ENCODE measurements at regions not wholly inside any gene's neighbourhood (a gene's known extent, or its start where the extent isn't known, plus 50 kb on each side); places are given as distances from the start of the nearest gene placed in this dataset.

- ChIA-PET POLR2A (no interaction called here), CTCF (no interaction called here)
- H3K27me3 ChIP-seq (ENCODE audit: control insufficient read depth, insufficient read depth, low read length) = no peaks in the 10 kb centered on the region
- no peak overlapping the region for H3K4me3 ChIP-seq (ENCODE audit: low read depth, low read length)
- DNase-seq (ENCODE audit: low read depth, low spot score) = no peak
- no peak overlapping the region for H3K27ac ChIP-seq (ENCODE audit: low read depth, low read length)
- TF ChIP-seq CTCF (IDR thresholded peaks at IDR 0.05; ENCODE audit: low read depth, low read length) = no peak
- no peaks in the 10 kb centered on the region for H3K9me3 ChIP-seq (ENCODE audit: control insufficient read depth, insufficient read depth, low read length)
These were observed 172.4 kb upstream of the C11orf87 start for GRCh38 chr11:109249597-109249996.

GRCh38 chr11:109251230-109251629 is 170.8 kb upstream of the C11orf87 start:
- Histone ChIP-seq H3K4me3 (ENCODE audit: low read depth, low read length) (no peak overlapping the region), H3K27ac (ENCODE audit: low read depth, low read length) (no peak overlapping the region), H3K27me3 (ENCODE audit: control insufficient read depth, insufficient read depth, low read length) (no peaks in the 10 kb centered on the region), H3K9me3 (ENCODE audit: control insufficient read depth, insufficient read depth, low read length) (no peaks in the 10 kb centered on the region)
- ChIA-PET CTCF (no interaction called here), POLR2A (no interaction called here)
- DNase-seq (ENCODE audit: low read depth, low spot score) = no peak
- TF ChIP-seq CTCF (IDR thresholded peaks at IDR 0.05; ENCODE audit: low read depth, low read length) = no peak

DNA sequence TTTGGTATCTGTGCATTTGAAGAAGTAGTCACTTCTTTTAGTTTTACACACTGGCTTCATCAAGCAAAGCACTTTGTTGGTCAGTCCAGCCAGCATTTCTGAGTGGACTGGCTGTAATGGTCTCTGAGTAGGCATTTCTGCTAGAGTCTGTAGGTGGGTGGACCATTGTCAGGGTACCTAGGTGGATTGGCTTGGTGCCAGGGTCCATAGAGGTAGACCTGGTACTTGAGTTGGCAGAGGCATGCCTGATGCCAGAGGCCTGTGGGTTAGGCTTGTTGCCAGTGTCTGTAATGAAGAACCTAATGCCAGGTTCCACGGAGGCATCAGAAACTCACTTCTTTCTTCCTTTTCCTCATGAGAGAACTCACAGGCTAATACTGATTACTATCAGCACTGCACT is 157.9 kb upstream of the C11orf87 start:
- H3K27me3 ChIP-seq (ENCODE audit: control insufficient read depth, insufficient read depth, low read length) = no peaks in the 10 kb centered on the region
- ChIA-PET POLR2A (no interaction called here), CTCF (no interaction called here)
- no peak for DNase-seq (ENCODE audit: low read depth, low spot score)
- H3K9me3 ChIP-seq (ENCODE audit: control insufficient read depth, insufficient read depth, low read length) = no peaks in the 10 kb centered on the region
- no peak overlapping the region for H3K27ac ChIP-seq (ENCODE audit: low read depth, low read length)
- TF ChIP-seq CTCF (IDR thresholded peaks at IDR 0.05; ENCODE audit: low read depth, low read length) = no peak
- H3K4me3 ChIP-seq (ENCODE audit: low read depth, low read length) = no peak overlapping the region

GRCh38 chr11:109267293-109268095 is 154.5 kb upstream of the C11orf87 start:
- Histone ChIP-seq H3K9me3 (ENCODE audit: control insufficient read depth, insufficient read depth, low read length) (no peaks in the 10 kb centered on the region), H3K27ac (ENCODE audit: low read depth, low read length) (no peak overlapping the region), H3K4me3 (ENCODE audit: low read depth, low read length) (no peak overlapping the region), H3K27me3 (ENCODE audit: control insufficient read depth, insufficient read depth, low read length) (no peaks in the 10 kb centered on the region)
- CTCF ChIA-PET = interaction anchor here (1.1 kb wide), 1 partner anchor 570 kb away, joined by 5 read pairs; no protein-coding TSS in a partner anchor
- no peak for TF ChIP-seq CTCF (IDR thresholded peaks at IDR 0.05; ENCODE audit: low read depth, low read length)
- DNase-seq (ENCODE audit: low read depth, low spot score) = no peak
- POLR2A ChIA-PET = no interaction called here

DNA sequence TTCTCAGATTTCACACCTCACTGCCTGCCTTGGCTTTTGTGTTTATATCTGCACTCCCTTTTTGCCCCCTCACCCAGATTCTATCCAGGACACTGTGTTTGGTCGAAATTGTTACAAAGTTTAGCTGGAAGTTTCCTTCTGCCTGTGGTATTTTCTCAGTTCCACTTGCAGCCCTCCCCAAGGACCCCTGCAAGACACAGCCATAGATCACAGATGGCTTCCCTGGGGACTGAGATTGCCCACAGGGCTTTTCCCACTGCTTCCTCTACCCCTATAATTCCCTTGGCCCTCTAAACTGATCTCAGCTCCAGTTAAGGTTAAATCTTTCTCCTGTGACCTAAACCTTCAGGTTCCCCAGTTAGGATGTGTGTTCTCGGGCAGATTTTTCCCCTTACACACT is 146.1 kb upstream of the C11orf87 start:
- Histone ChIP-seq H3K9me3 (ENCODE audit: control insufficient read depth, insufficient read depth, low read length) (no peaks in the 10 kb centered on the region), H3K27ac (ENCODE audit: low read depth, low read length) (no peak overlapping the region), H3K27me3 (ENCODE audit: control insufficient read depth, insufficient read depth, low read length) (no peaks in the 10 kb centered on the region), H3K4me3 (ENCODE audit: low read depth, low read length) (no peak overlapping the region)
- no peak for DNase-seq (ENCODE audit: low read depth, low spot score)
- POLR2A ChIA-PET = no interaction called here
- TF ChIP-seq CTCF (IDR thresholded peaks at IDR 0.05; ENCODE audit: low read depth, low read length) = no peak
- CTCF ChIA-PET = no interaction called here
